AG08395 (cell line): ENCODE measurements at regions not wholly inside any gene's neighbourhood (a gene's known extent, or its start where the extent isn't known, plus 50 kb on each side); places are given as distances from the start of the nearest gene placed in this dataset.
"Not testable (repeated sequence)": the region's sequence is repeated elsewhere in the genome, so short reads cannot be mapped to it uniquely, and the experiment has no call there.

Experiments
- DNase-seq: peaks from one replicate; pipeline ENCODE4 v3.0.0; 2012; ENCODE audit warnings: mixed read lengths, low spot score

- no peak for DNase-seq
These were observed 783.2 kb upstream of the NEGR1 start for GRCh38 chr1:73065339-73066041.

DNA sequence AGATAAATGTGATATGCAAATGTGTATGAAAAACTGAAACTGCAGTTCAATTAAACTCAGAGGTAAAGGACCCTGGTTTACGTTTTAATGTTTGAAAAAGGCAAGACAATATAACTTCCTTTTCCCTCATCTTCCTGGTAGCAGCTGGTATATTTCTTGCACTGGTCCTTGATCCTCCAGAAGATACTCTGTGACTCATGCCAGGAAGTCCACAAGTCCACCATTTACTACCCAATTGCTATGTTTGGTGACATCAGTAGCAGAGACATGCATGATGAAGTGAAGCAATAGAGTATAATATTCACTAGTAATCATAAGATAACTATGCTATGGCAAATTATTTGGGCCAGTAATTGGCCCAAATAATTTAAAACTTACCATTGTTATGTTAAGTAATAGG lies 774.5 kb upstream of the NEGR1 start:
- no peak for DNase-seq

DNA sequence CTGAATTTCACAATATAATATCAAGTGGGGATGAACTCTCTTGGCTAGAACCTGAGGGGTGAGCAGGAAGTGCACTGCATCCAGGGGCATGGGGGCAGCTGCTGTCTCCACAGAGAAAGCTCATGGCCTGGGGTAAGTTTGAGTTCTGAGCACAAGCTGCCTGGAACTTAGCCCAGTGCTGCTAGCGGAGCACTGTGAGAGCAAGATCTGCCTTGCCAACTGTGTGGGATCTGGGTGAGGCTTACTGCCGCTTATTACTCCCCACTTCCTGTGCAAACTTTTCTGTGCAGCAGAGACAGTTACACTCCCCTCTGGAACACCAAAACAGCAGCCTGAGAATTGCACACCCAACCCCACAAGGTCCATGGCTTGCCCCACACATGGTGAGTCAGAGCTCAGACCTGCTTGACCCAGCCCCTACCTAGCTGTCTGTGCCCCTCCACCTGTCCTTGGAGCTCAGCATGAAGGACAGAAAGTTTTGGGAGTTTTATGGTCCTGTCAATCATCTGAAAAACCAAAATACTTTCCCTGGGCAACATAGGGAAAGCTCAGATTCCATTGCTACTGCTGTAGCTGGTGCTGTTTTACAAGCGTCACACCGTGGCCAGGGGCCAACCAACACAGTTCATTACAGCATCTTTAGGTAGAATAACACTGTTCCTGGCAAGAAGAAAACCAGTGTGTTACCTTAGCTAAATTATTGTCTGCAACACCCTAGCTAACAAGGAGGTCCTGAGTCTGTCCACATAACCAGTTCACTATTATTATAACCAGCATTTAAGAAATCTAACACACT lies 762.1 kb upstream of the NEGR1 start:
- no peak for DNase-seq

DNA sequence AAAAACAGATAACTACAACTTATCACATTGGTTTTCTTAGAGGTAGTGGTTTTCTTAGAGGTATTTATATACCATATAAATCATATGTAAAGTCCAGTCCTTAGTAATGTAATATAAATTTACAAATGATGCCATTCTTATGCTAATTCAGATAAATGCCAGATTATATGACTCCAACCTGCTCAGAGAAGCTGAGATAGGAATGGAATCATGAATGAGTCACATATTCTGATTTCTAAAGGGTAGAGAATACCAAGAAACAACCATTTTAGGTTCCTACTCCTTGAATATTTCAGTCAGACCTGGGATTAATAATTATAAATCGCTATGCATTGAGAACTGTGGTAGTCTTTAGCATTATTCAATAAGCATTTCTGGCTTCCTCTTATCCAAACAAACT lies 760.1 kb upstream of the NEGR1 start:
- no peak for DNase-seq

GRCh38 chr1:73040811-73041210 lies 758.5 kb upstream of the NEGR1 start:
- no peak for DNase-seq

DNA sequence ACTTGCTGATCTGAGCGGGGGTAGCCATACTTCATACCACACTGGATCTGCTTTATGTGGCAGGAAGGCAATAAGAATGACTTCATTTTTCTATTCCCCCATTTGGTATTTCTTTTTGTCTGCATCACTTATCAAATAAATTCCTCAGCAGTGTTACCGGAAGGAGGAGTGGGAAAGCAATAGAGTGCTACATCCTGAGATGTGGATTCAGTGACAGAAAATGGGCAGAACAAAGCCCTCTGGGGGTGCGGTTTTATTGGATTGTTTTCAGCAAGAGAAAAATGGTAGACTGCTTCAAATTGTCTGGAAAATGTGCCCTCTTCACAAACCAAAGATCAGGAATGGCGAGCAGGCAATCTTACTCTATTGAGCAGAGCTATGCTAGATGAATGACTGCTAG lies 751.9 kb upstream of the NEGR1 start:
- DNase-seq: no peak

GRCh38 chr1:73033640-73034039 lies 751.3 kb upstream of the NEGR1 start:
- DNase-seq: no peak

- no peak for DNase-seq
These were observed 747.2 kb upstream of the NEGR1 start for GRCh38 chr1:73029571-73029970.

GRCh38 chr1:73026114-73026513 lies 743.8 kb upstream of the NEGR1 start:
- DNase-seq: no peak

DNA sequence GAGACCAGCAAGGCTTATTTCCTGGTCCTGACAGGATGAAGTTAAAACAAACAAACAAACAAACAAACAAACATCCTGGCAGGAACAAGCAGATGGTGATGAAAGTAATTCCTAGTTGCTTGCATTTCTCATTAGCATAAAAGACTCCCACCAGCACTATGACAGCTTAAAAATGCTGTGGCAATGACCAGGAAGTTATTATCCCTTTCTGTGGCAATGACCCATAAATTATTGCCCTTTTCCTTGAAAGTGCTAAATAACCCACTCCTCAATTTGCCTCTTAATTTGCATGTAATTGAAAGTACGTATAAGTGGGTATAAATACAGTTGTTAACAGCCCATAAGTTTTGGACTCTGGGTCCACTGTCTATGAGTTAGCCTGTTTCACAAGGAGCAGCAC lies 727.6 kb upstream of the NEGR1 start:
- DNase-seq: no peak

DNA sequence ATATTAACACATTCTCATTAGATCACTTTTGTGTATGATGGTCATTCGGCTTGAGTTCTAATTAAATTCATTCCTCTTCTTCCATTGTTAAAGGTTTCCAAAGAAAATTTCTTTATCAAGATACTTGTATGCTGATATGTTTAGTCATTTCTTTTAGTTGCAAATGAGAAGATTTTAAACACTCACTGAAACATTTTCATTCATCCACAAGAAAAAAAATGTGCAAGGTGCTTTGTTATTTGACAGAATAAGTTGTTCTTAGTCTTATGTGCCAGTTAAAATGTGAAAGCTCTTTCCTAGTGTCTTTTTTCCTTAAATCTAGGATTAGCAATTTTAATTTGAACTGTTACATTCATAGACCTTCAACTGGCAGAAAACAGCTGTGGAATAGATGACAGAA lies 727.0 kb upstream of the NEGR1 start:
- DNase-seq: no peak

GRCh38 chr1:72997624-72998023 lies 715.3 kb upstream of the NEGR1 start:
- no peak for DNase-seq

DNA sequence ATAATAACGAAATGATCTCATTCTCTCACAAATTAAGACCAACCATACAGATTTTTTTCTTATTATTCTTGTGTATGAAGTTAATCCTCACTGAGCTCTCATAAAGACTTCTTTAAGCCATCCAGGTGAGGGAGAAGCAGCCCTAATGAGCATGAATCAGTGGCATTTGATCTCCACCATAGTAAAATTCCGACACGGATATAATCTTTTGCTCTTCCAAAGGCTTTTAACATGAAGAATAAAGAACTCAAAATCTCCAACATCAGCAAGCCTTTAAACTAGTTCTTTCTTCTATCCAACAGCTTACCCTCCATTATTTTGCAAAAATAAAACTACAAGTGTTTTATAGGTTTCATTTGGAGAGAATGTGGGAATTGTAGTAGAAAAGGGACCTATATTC lies 714.7 kb upstream of the NEGR1 start:
- no peak for DNase-seq

DNA sequence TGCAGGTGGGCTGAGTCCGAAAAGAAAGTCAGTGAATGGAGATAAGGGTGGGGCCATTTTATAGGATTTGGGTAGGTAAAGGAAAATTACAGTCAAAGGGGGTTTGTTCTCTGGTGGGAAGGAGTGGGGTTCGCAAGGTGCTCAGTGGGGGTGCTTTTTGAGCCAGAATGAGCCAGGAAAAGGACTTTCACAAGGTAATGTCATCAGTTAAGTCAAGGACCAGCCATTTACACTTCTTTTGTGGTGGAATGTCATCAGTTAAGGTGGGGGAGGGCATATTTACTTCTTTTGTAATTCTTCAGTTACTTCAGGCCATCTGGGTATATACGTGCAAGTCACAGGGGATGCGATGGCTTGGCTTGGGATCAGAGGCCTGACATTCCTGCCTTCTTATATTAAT lies 705.5 kb upstream of the NEGR1 start:
- not testable (repeated sequence) for DNase-seq

DNA sequence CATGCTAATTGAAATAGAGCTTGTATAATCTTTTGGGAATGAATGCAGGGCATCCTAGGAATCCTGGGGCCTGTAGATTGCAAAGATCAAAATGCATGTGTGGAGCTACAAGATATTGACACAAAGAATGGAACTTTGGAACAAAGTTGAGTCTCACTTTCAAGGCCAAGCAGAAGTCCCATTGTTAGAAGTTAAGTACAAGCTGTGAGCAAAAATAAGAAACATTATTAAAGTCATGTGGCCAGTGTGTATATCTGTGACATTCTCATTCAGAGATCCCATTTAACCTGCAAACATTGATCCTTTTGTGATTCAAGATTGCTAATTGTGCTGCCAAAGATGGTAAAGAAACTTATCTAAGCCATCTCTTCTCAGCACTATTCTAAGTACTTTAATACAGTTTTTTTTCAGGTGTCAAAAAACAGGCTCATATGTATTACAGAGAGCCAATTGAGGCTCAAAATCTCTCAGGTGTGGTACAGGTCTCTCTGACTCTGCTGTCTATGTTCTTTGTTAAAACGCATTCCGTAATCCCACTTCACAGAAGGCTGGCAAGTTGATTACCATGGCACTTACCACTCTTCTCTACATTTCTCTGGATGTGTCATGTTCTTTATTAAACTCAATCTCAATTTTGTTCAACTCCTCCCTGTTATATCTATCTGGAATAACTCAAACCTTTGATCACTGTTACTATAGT lies 704.4 kb upstream of the NEGR1 start:
- DNase-seq: no peak

- not testable (repeated sequence) for DNase-seq
These were observed 702.7 kb upstream of the NEGR1 start for GRCh38 chr1:72985024-72985423.

GRCh38 chr1:72983011-72983410 lies 700.7 kb upstream of the NEGR1 start:
- DNase-seq: not testable (repeated sequence)

- no peak for DNase-seq
These were observed 687.1 kb upstream of the NEGR1 start for GRCh38 chr1:72969461-72969860.

DNA sequence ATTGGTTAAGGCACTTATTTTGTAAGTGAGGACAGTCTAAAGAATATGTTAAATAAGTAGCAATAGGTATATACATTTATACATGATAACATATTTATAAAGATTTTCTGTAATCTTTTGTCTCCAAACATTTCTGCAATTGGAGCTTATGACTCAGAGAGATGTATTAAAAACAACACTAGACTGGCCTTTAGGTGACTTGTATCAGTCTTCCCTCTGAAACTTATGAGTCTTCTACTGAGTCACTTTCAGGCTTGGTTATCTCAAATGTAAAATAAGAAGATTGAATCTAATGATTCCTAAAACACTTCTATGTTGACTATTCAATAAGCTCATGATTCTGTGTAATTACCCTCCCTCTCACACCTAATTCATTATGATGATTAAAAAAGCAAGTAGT lies 672.6 kb upstream of the NEGR1 start:
- DNase-seq: no peak

- not testable (repeated sequence) for DNase-seq
These were observed 668.6 kb upstream of the NEGR1 start for GRCh38 chr1:72950900-72951299.

- no peak for DNase-seq
These were observed 664.7 kb upstream of the NEGR1 start for GRCh38 chr1:72946903-72947499.

DNA sequence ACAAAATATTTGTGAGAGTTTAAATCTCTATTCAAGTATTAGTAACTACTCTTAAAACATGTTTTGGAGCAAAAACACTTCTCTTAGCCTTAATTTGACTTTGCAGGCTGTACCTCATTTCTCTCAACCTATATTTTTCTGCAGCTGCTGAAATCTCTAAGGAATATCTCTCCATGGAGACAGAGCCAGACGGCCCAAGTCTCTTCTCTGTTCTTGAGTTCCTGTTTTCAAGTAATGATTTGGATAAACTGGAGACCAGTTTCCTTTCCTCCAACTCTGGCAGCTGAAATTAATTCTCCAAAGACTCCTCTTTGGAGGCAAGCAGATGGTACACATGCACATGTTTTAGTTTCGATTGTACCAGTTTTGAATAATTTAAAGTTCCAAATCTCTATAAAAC lies 659.7 kb upstream of the NEGR1 start:
- no peak for DNase-seq

GRCh38 chr1:72938408-72938807 lies 656.1 kb upstream of the NEGR1 start:
- no peak for DNase-seq
